Hepatocyte (in vitro differentiated cells): ENCODE measurements at regions not wholly inside any gene's neighbourhood (a gene's known extent, or its start where the extent isn't known, plus 50 kb on each side); places are given as distances from the start of the nearest gene placed in this dataset.
A peak's percentile ranks its signal among the peaks of the same experiment; 100 is the strongest.

Experiments
- DNase-seq: peaks from one replicate; pipeline ENCODE4 v3.0.0-alpha.2; 2016; ENCODE audit warnings: low spot score
- H2AFZ ChIP-seq: fragments of 200-600 bp; sonication (generic); 2 replicates; pipeline ENCODE4 v1.6.0; 2016; ENCODE audit warnings: antibody characterized with exemption, mild to moderate bottlenecking
- H3K27ac ChIP-seq: fragments of 200-600 bp; sonication (generic); 2 replicates; pipeline ENCODE4 v1.5.1; 2016; ENCODE audit warnings: mild to moderate bottlenecking
- H3K27me3 ChIP-seq: fragments of 200-600 bp; sonication (generic); 2 replicates; pipeline ENCODE4 v1.6.1; 2016
- H3K36me3 ChIP-seq: fragments of 200-600 bp; sonication (generic); replicated peaks from 2 replicates; pipeline ENCODE4 v1.5.1; 2016; ENCODE audit warnings: low read depth; ENCODE audit not compliant: insufficient read depth
- H3K4me1 ChIP-seq: fragments of 200-600 bp; sonication (generic); 2 replicates; pipeline ENCODE4 v1.5.1; 2016; ENCODE audit warnings: mild to moderate bottlenecking, moderate library complexity; ENCODE audit not compliant: insufficient read depth
- H3K4me2 ChIP-seq: fragments of 200-600 bp; sonication (generic); 2 replicates; pipeline ENCODE4 v1.6.0; 2016
- H3K4me3 ChIP-seq: fragments of 200-600 bp; sonication (generic); 2 replicates; pipeline ENCODE4 v1.5.1; 2016; ENCODE audit warnings: mild to moderate bottlenecking
- H3K79me2 ChIP-seq: fragments of 200-600 bp; sonication (generic); 2 replicates; pipeline ENCODE4 v1.6.0; 2017; ENCODE audit warnings: mild to moderate bottlenecking
- H3K9me2 ChIP-seq: fragments of 200-600 bp; sonication (generic); replicated peaks from 2 replicates; pipeline ENCODE4 v1.6.0; 2017; ENCODE audit warnings: mild to moderate bottlenecking; ENCODE audit not compliant: insufficient read depth
- H3K9me3 ChIP-seq: fragments of 200-600 bp; sonication (generic); 2 replicates; pipeline ENCODE4 v1.5.1; 2016; ENCODE audit warnings: low read depth, mild to moderate bottlenecking
- H4K20me1 ChIP-seq: fragments of 200-600 bp; sonication (generic); 2 replicates; pipeline ENCODE4 v1.6.0; 2016; ENCODE audit warnings: mild to moderate bottlenecking; ENCODE audit not compliant: insufficient read depth, poor library complexity, severe bottlenecking
- CTCF ChIP-seq: fragments of 200-600 bp; sonication (generic); IDR thresholded peaks from 2 replicates; pipeline ENCODE4 v1.5.1; 2016; ENCODE audit warnings: antibody characterized with exemption, mild to moderate bottlenecking; ENCODE audit not compliant: poor library complexity
- EZH2 ChIP-seq: fragments of 200-600 bp; sonication (generic); IDR thresholded peaks from 2 replicates; pipeline ENCODE4 v1.6.1; 2016; ENCODE audit warnings: antibody characterized with exemption, mild to moderate bottlenecking, borderline replicate concordance
- EZH2phosphoT487 ChIP-seq: fragments of 200-600 bp; sonication (generic); IDR thresholded peaks from one replicate; pipeline ENCODE4 v1.6.1; 2018; ENCODE audit warnings: antibody characterized with exemption, mild to moderate bottlenecking, low read depth, moderate library complexity; ENCODE audit not compliant: unreplicated experiment, severe bottlenecking
- WGBS: methylation state at CpG from one replicate; pipeline ENCODE4 v1.1.6; 2016; ENCODE audit warnings: low lambda C conversion rate; ENCODE audit errors: missing lambda C conversion rate; 5-methylcytosine and 5-hydroxymethylcytosine counted together

- Histone ChIP-seq H3K27me3 (no peaks in the 10 kb centered on the region), H3K9me2 (no peaks in the 10 kb centered on the region), H3K4me3 (no peak overlapping the region), H3K4me2 (no peak overlapping the region), H3K9me3 (no peaks in the 10 kb centered on the region), H3K27ac (no peak overlapping the region), H3K79me2 (no peaks in the 10 kb centered on the region), H3K4me1 (peaks cover 2% of the 10 kb centered on the region), H2AFZ (no peak overlapping the region), H3K36me3 (no peaks in the 10 kb centered on the region), H4K20me1 (no peaks in the 10 kb centered on the region)
- 79% methylated on average over 1 of the region's 1 CpG for WGBS
- TF ChIP-seq EZH2 (no peak), CTCF (no peak), EZH2phosphoT487 (no peak)
- no peak for DNase-seq
Observed at GRCh38 chr11:106178361-106178760, 100.9 kb downstream of the AASDHPPT start.

GRCh38 chr11:106179048-106179447 is 101.6 kb downstream of the AASDHPPT start:
- Histone ChIP-seq H2AFZ (no peak overlapping the region), H3K27ac (peak overlapping the region; percentile 6), H3K27me3 (no peaks in the 10 kb centered on the region), H3K36me3 (no peaks in the 10 kb centered on the region), H3K4me1 (no peaks in the 10 kb centered on the region), H4K20me1 (no peaks in the 10 kb centered on the region), H3K9me3 (no peaks in the 10 kb centered on the region), H3K4me2 (no peak overlapping the region), H3K4me3 (no peak overlapping the region), H3K79me2 (no peaks in the 10 kb centered on the region), H3K9me2 (no peaks in the 10 kb centered on the region)
- no peak for TF ChIP-seq CTCF
- no peak for TF ChIP-seq EZH2phosphoT487
- no peak for TF ChIP-seq EZH2
- no peak for DNase-seq
- WGBS = 62% methylated on average over 1 of the region's 1 CpG

- no peaks in the 10 kb centered on the region for H4K20me1 ChIP-seq
- TF ChIP-seq EZH2phosphoT487 (no peak), EZH2 (no peak), CTCF (no peak)
- WGBS = 82% methylated on average over 2 of the region's 2 CpGs
Observed at GRCh38 chr11:106186630-106187029, 109.2 kb downstream of the AASDHPPT start.

GRCh38 chr11:106187860-106188456 is 110.5 kb downstream of the AASDHPPT start:
- no peak for DNase-seq
- H3K27ac ChIP-seq = no peak overlapping the region
- TF ChIP-seq CTCF (no peak), EZH2 (no peak), EZH2phosphoT487 (no peak)
- no peaks in the 10 kb centered on the region for H3K27me3 ChIP-seq
- no peaks in the 10 kb centered on the region for H4K20me1 ChIP-seq
- H3K9me2 ChIP-seq = no peaks in the 10 kb centered on the region
- no peaks in the 10 kb centered on the region for H3K4me1 ChIP-seq
- no peak overlapping the region for H2AFZ ChIP-seq
- H3K9me3 ChIP-seq = no peaks in the 10 kb centered on the region
- H3K4me2 ChIP-seq = no peak overlapping the region
- H3K79me2 ChIP-seq = no peaks in the 10 kb centered on the region
- WGBS = 59% methylated on average over 2 of the region's 2 CpGs
- H3K36me3 ChIP-seq = no peaks in the 10 kb centered on the region
- no peak overlapping the region for H3K4me3 ChIP-seq

More at GRCh38 chr11:106186630-106187029, 109.2 kb downstream of the AASDHPPT start:
- no peaks in the 10 kb centered on the region for H3K4me1 ChIP-seq
- no peak for DNase-seq
- H3K27me3 ChIP-seq = no peaks in the 10 kb centered on the region
- H3K4me2 ChIP-seq = no peak overlapping the region
- no peak overlapping the region for H3K27ac ChIP-seq
- H3K9me2 ChIP-seq = no peaks in the 10 kb centered on the region
- no peak overlapping the region for H2AFZ ChIP-seq
- H3K4me3 ChIP-seq = no peak overlapping the region
- no peaks in the 10 kb centered on the region for H3K36me3 ChIP-seq
- no peaks in the 10 kb centered on the region for H3K9me3 ChIP-seq
- H3K79me2 ChIP-seq = no peaks in the 10 kb centered on the region
